T-cell (primary cell): ENCODE measurements at regions not wholly inside any gene's neighbourhood (a gene's known extent, or its start where the extent isn't known, plus 50 kb on each side); places are given as distances from the start of the nearest gene placed in this dataset.

Experiments used
- ATAC-seq, 4 experiments: fragments of 200-7000 bp in 3 of 4; fragments of 150-1000 bp in 1 of 4; cut with Tn5 transposase; replicated peaks in 1 of 4; 1 replicate in 3 of 4; 2 replicates in 1 of 4; pipeline ENCODE4 v1.10.0; 2021; ENCODE audit warnings: moderate library complexity in 3 of 4, mild to moderate bottlenecking in 2 of 4, moderate number of reproducible peaks in 1 of 4
- CTCF ChIA-PET, 2 donors: fragments of 300-600 bp; sonication (Branson Sonifier 250); formaldehyde crosslinking; loops; one replicate each; lab custom pipeline; 2022; ENCODE audit warnings: antibody characterized with exemption in 2 of 2; lab: Charles Lee
- POLR2A ChIA-PET, 2 donors: fragments of 300-600 bp; sonication (Branson Sonifier 250); formaldehyde crosslinking; loops; one replicate each; lab custom pipeline; 2022; ENCODE audit warnings: antibody characterized with exemption in 2 of 2; lab: Charles Lee
- DNase-seq, 35 experiments: peaks; one replicate each; pipeline versions ENCODE4 v3.0.0 to v3.0.0-alpha.2; 2013 to 2023
- H3K27ac ChIP-seq: one replicate; pipeline ENCODE4 v1.5.1; 2013; ENCODE audit warnings: low read length
- H3K27me3 ChIP-seq, 2 experiments: replicated peaks in 1 of 2; 1 replicate in 1 of 2; 2 replicates in 1 of 2; pipeline versions ENCODE4 v1.6.1 to v1.7.0; 2013; ENCODE audit warnings: low read length in 1 of 2, mixed read lengths in 1 of 2; ENCODE audit not compliant: control insufficient read depth in 2 of 2, insufficient read depth in 2 of 2; ENCODE audit errors: extremely low read depth in 1 of 2
- H3K36me3 ChIP-seq, 2 donors: 1 replicate in 1 of 2; 2 replicates in 1 of 2; pipeline versions ENCODE4 v1.6.1 to v1.7.0; 2013; ENCODE audit warnings: low read length in 1 of 2; ENCODE audit not compliant: control insufficient read depth in 2 of 2, insufficient read depth in 1 of 2; ENCODE audit errors: extremely low read depth in 1 of 2
- H3K4me1 ChIP-seq, 2 experiments: 1 replicate in 1 of 2; 2 replicates in 1 of 2; pipeline versions ENCODE4 v1.6.1 to v1.7.0; 2013; ENCODE audit warnings: low read length in 2 of 2, mixed read lengths in 1 of 2; ENCODE audit not compliant: insufficient read depth in 2 of 2, control insufficient read depth in 1 of 2; ENCODE audit errors: extremely low read depth in 1 of 2
- H3K4me3 ChIP-seq, 2 donors: 1 replicate in 1 of 2; 2 replicates in 1 of 2; pipeline versions ENCODE4 v1.5.1 to v1.7.0; 2013; ENCODE audit warnings: mild to moderate bottlenecking in 2 of 2, low read length in 1 of 2, moderate library complexity in 1 of 2; ENCODE audit not compliant: control insufficient read depth in 1 of 2; ENCODE audit errors: extremely low read depth in 1 of 2
- H3K9me3 ChIP-seq: 2 replicates; pipeline ENCODE4 v1.7.0; 2013
- H3K27ac Mint-ChIP-seq, 2 donors: one replicate each; pipeline ENCODE4 v1.8.0; 2020 to 2021; ENCODE audit warnings: mild to moderate bottlenecking in 2 of 2, mixed read lengths in 2 of 2
- H3K27me3 Mint-ChIP-seq, 2 donors: one replicate each; pipeline ENCODE4 v1.8.0; 2021 to 2022; ENCODE audit warnings: mixed read lengths in 2 of 2
- H3K36me3 Mint-ChIP-seq: one replicate; pipeline ENCODE4 v1.8.0; 2021; ENCODE audit warnings: mixed read lengths
- H3K4me1 Mint-ChIP-seq, 3 donors: one replicate each; pipeline ENCODE4 v1.8.0; 2020 to 2022; ENCODE audit warnings: mixed read lengths in 3 of 3, mild to moderate bottlenecking in 1 of 3
- H3K4me3 Mint-ChIP-seq, 3 donors: one replicate each; pipeline ENCODE4 v1.8.0; 2020 to 2022; ENCODE audit warnings: mild to moderate bottlenecking in 3 of 3, mixed read lengths in 3 of 3, moderate library complexity in 3 of 3
- H3K9me3 Mint-ChIP-seq, 3 donors: one replicate each; pipeline ENCODE4 v1.8.0; 2020 to 2022; ENCODE audit warnings: mixed read lengths in 3 of 3
- WGBS: methylation state at CpG from one replicate; pipeline ENCODE4 v1.1.5; 2013; ENCODE audit warnings: missing lambda C conversion rate; ENCODE audit not compliant: insufficient coverage; 5-methylcytosine and 5-hydroxymethylcytosine counted together

- ATAC-seq (no peak), DNase-seq (no peak)
- no peaks in the 10 kb centered on the region for H3K36me3 ChIP-seq
- Mint-ChIP-seq H3K27me3 (peaks cover 49 to 56% of the 10 kb centered on the region in 2 donors), H3K4me1 (peaks cover 4 to 13% (median 9%) of the 10 kb centered on the region in 3 donors), H3K36me3 (no peaks in the 10 kb centered on the region), H3K27ac (no peak overlapping the region), H3K9me3 (no peaks in the 10 kb centered on the region), H3K4me3 (no peak overlapping the region)
- no peak overlapping the region for H3K27ac ChIP-seq
- ChIA-PET POLR2A (no interaction called here), CTCF (interaction anchor here in 1 of 2 donors (0.7 kb wide), 1 partner anchor 18 kb away, joined by 4 read pairs; no protein-coding TSS in a partner anchor)
- peaks cover 0 to 3% of the 10 kb centered on the region in 2 experiments for H3K4me1 ChIP-seq
- H3K9me3 ChIP-seq, result no peaks in the 10 kb centered on the region
- H3K4me3 ChIP-seq, result no peak overlapping the region
- no CpG with 5 or more reads among the region's 5 CpGs for WGBS
- peaks cover 11 to 26% of the 10 kb centered on the region in 2 experiments for H3K27me3 ChIP-seq
Measured at GRCh38 chr6:148195511-148195910, 147.1 kb upstream of the SASH1 start.

- WGBS, result 96% methylated on average over 3 of the region's 3 CpGs
- DNase-seq (no peak), ATAC-seq (no peak)
- Mint-ChIP-seq H3K27ac (no peak overlapping the region), H3K27me3 (peaks cover 66 to 69% of the 10 kb centered on the region in 2 donors), H3K4me1 (peaks cover 28 to 51% (median 29%) of the 10 kb centered on the region in 3 donors), H3K36me3 (no peaks in the 10 kb centered on the region), H3K4me3 (no peak overlapping the region), H3K9me3 (no peaks in the 10 kb centered on the region)
- peaks cover 18 to 40% of the 10 kb centered on the region in 2 experiments for H3K27me3 ChIP-seq
- ChIA-PET CTCF (interaction anchor here in 1 of 2 donors (0.8 to 1.1 kb wide), 2 partner anchors 19 to 22 kb away, joined by 3 read pairs; no protein-coding TSS in a partner anchor), POLR2A (no interaction called here)
- H3K4me3 ChIP-seq, result no peak overlapping the region
- H3K36me3 ChIP-seq, result no peaks in the 10 kb centered on the region
- no peak overlapping the region for H3K27ac ChIP-seq
- peaks cover 12 to 15% of the 10 kb centered on the region in 2 experiments for H3K4me1 ChIP-seq
- H3K9me3 ChIP-seq, result no peaks in the 10 kb centered on the region
Measured at GRCh38 chr6:148199584-148199983, 143.1 kb upstream of the SASH1 start.

- peaks cover 18 to 22% of the 10 kb centered on the region in 2 experiments for H3K4me1 ChIP-seq
- POLR2A ChIA-PET, result no interaction called here
- H3K27me3 ChIP-seq, result peaks cover 18 to 41% of the 10 kb centered on the region in 2 experiments
- H3K36me3 ChIP-seq, result no peaks in the 10 kb centered on the region
- DNase-seq (no peak), ATAC-seq (no peak)
- Mint-ChIP-seq H3K27ac (no peak overlapping the region), H3K4me3 (peak overlapping the region in 1 of 3 donors; percentile 24), H3K36me3 (no peaks in the 10 kb centered on the region), H3K4me1 (peaks cover 35 to 58% (median 36%) of the 10 kb centered on the region in 3 donors), H3K27me3 (peaks cover 66% of the 10 kb centered on the region in 2 donors), H3K9me3 (no peaks in the 10 kb centered on the region)
- WGBS, result 34% methylated on average over 9 of the region's 10 CpGs
- no peaks in the 10 kb centered on the region for H3K9me3 ChIP-seq
- no peak overlapping the region for H3K4me3 ChIP-seq
- CTCF ChIA-PET, result interaction anchor here in 1 of 2 donors (1.1 kb wide), 1 partner anchor 23 kb away, joined by 3 read pairs; no protein-coding TSS in a partner anchor
- H3K27ac ChIP-seq, result no peak overlapping the region
Measured at GRCh38 chr6:148200293-148200692, 142.3 kb upstream of the SASH1 start.

- no peak for DNase-seq
- H3K4me1 ChIP-seq, result peaks cover 18 to 22% of the 10 kb centered on the region in 2 experiments
- ATAC-seq, result no peak
- no peak overlapping the region for H3K4me3 ChIP-seq
- CTCF ChIA-PET, result no interaction called here
- Mint-ChIP-seq H3K4me1 (peaks cover 40 to 63% (median 40%) of the 10 kb centered on the region in 3 donors), H3K27ac (no peak overlapping the region), H3K36me3 (no peaks in the 10 kb centered on the region), H3K4me3 (peak overlapping the region in 1 of 3 donors; percentile 24), H3K9me3 (no peaks in the 10 kb centered on the region), H3K27me3 (peaks cover 66% of the 10 kb centered on the region in 2 donors)
- no peaks in the 10 kb centered on the region for H3K36me3 ChIP-seq
- no peak overlapping the region for H3K27ac ChIP-seq
- POLR2A ChIA-PET, result no interaction called here
- no CpG with 5 or more reads among the region's 3 CpGs for whole genome bisulfite sequencing
- H3K9me3 ChIP-seq, result no peaks in the 10 kb centered on the region
- peaks cover 19 to 40% of the 10 kb centered on the region in 2 experiments for H3K27me3 ChIP-seq
Measured at GRCh38 chr6:148200781-148201180, 141.9 kb upstream of the SASH1 start.

- Histone ChIP-seq H3K4me1 (peaks cover 18 to 22% of the 10 kb centered on the region in 2 experiments), H3K36me3 (no peaks in the 10 kb centered on the region), H3K27ac (no peak overlapping the region), H3K9me3 (no peaks in the 10 kb centered on the region), H3K27me3 (peaks cover 25 to 47% of the 10 kb centered on the region in 2 experiments), H3K4me3 (no peak overlapping the region)
- peaks cover 40 to 69% (median 40%) of the 10 kb centered on the region in 3 donors for H3K4me1 Mint-ChIP-seq
- peaks cover 54 to 56% of the 10 kb centered on the region in 2 donors for H3K27me3 Mint-ChIP-seq
- H3K36me3 Mint-ChIP-seq, result no peaks in the 10 kb centered on the region
- H3K9me3 Mint-ChIP-seq, result no peaks in the 10 kb centered on the region
- DNase-seq, result no peak
- ATAC-seq, result peak in 1 of 4 experiments; percentile 22
- POLR2A ChIA-PET, result no interaction called here
- H3K4me3 Mint-ChIP-seq, result peak overlapping the region in 1 of 3 donors; percentile 41
- peak overlapping the region in 1 of 2 donors; percentile 53 for H3K27ac Mint-ChIP-seq
- CTCF ChIA-PET, result no interaction called here
- 67% methylated on average over 1 of the region's 9 CpGs for WGBS
Measured at GRCh38 chr6:148203281-148203925, 139.2 kb upstream of the SASH1 start.

GRCh38 chr6:148203970-148204369, 138.7 kb upstream of the SASH1 start:
- Histone ChIP-seq H3K4me1 (peaks cover 18 to 22% of the 10 kb centered on the region in 2 experiments), H3K27ac (no peak overlapping the region), H3K4me3 (no peak overlapping the region), H3K9me3 (no peaks in the 10 kb centered on the region), H3K36me3 (no peaks in the 10 kb centered on the region), H3K27me3 (peaks cover 28 to 44% of the 10 kb centered on the region in 2 experiments)
- ATAC-seq (peak; percentile 68 to 94 (median 90)), DNase-seq (peak in 33 of 35 experiments; percentile 7 to 76 (median 31))
- POLR2A ChIA-PET, result no interaction called here
- Mint-ChIP-seq H3K4me3 (peak overlapping the region in 1 of 3 donors; percentile 41), H3K4me1 (peaks cover 40 to 69% (median 40%) of the 10 kb centered on the region in 3 donors), H3K27me3 (peaks cover 54 to 55% of the 10 kb centered on the region in 2 donors), H3K36me3 (no peaks in the 10 kb centered on the region), H3K27ac (peak overlapping the region in 1 of 2 donors; percentile 53), H3K9me3 (no peaks in the 10 kb centered on the region)
- CTCF ChIA-PET, result no interaction called here
- WGBS, result 0% methylated on average over 2 of the region's 9 CpGs
